ENCODE measurements at regions not wholly inside any gene's neighbourhood (a gene's known extent, or its start where the extent isn't known, plus 50 kb on each side); places are given as distances from the start of the nearest gene placed in this dataset.
A peak's percentile ranks its signal among the peaks of the same experiment; 100 is the strongest.
"Not testable (repeated sequence)": the region's sequence is repeated elsewhere in the genome, so short reads cannot be mapped to it uniquely, and the experiment has no call there.

DNA sequence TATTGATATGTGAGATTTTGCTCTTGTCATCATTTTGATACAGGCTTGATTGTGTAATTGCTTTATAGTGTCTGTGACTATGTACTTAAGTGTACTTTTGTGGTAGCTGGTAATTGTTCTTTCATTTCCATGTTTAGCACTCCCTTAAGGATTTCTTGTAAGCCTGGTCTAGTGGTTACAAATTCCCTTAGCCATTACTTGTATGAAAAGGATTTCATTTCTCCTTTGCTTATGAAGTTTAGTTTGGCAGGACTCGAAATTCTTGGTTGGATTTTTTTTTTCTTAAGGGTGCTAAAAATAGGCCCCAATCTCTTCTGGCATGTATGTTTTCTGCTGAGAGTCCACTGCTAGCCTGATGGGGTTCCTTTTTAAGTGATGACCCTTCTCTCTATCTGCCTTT lies 346.8 kb downstream of the JRKL start:
- ChIA-PET POLR2A (ENCODE audit: low non-redundant PET) (no interaction called here), CTCF (no interaction called here)
- H3K27ac ChIP-seq = no peak overlapping the region
- TF ChIP-seq CTCF (conservative IDR thresholded peaks at IDR 0.05; ENCODE audit: low read depth) = no peak
- no peak for DNase-seq (ENCODE audit: low spot score)

DNA sequence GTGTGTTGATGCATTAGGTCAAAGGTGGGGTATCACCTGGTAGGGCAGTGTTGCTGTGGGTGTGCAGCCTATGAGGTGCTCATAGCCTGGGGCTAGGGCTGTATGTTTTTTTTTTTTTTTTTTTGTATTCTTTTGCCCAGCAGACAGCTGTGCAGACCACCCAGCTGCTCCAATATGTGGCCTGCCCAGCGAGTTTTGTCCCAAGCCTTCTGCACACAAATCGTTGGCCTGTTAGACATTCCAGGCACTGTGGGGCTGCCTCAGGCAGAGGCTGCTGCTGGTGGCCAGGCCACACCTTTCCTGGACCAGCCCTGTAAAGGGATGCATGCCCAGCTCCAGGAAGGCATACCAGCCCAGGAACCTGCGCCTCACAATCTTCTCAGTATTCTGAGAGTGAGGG lies 348.5 kb downstream of the JRKL start:
- no peak for DNase-seq (ENCODE audit: low spot score)
- ChIA-PET CTCF (no interaction called here), POLR2A (ENCODE audit: low non-redundant PET) (no interaction called here)
- TF ChIP-seq CTCF (conservative IDR thresholded peaks at IDR 0.05; ENCODE audit: low read depth) = no peak
- H3K27ac ChIP-seq = no peak overlapping the region

DNA sequence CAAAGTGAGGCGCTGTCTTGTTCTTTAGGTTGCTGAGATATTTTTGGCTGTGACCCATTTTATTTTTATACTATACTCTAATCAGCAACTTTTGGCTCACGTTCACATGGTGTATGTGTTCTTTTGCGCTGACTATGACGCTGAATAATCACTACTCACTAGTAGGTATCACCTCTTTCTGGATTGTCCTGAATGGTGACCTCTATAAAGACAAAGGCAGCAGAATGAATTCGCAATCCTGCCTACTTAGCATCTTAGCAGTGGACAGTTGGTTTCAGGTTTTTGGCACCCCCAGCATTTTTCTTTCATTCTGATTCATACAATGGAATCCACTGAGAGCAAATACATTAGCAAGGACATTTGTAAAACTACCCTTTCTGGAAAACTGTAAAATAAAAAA lies 351.3 kb downstream of the JRKL start:
- H3K27ac ChIP-seq = no peak overlapping the region
- ChIA-PET POLR2A (ENCODE audit: low non-redundant PET) (no interaction called here), CTCF (no interaction called here)
- TF ChIP-seq CTCF (conservative IDR thresholded peaks at IDR 0.05; ENCODE audit: low read depth) = no peak
- no peak for DNase-seq (ENCODE audit: low spot score)

- no peak for DNase-seq (ENCODE audit: low spot score)
- POLR2A ChIA-PET (ENCODE audit: low non-redundant PET) = no interaction called here
- CTCF ChIA-PET = no interaction called here
- no peak overlapping the region for H3K27ac ChIP-seq
- TF ChIP-seq CTCF (conservative IDR thresholded peaks at IDR 0.05; ENCODE audit: low read depth) = no peak
Observed at GRCh38 chr11:96744697-96745096, 354.9 kb downstream of the JRKL start.

GRCh38 chr11:96748639-96749370 lies 359.0 kb downstream of the JRKL start:
- peak; percentile 27 for DNase-seq (ENCODE audit: low spot score)
- ChIA-PET POLR2A (ENCODE audit: low non-redundant PET) (no interaction called here), CTCF (no interaction called here)
- H3K27ac ChIP-seq = no peak overlapping the region
- TF ChIP-seq CTCF (conservative IDR thresholded peaks at IDR 0.05; ENCODE audit: low read depth) = no peak

GRCh38 chr11:96751807-96752206 lies 362.0 kb downstream of the JRKL start:
- DNase-seq (ENCODE audit: low spot score); POLR2A ChIA-PET (ENCODE audit: low non-redundant PET); H3K27ac ChIP-seq: not testable (repeated sequence)
- CTCF ChIA-PET = interaction anchor here (0.6 kb wide), 1 partner anchor 75 kb away, joined by 3 read pairs; no protein-coding TSS in a partner anchor

- TF ChIP-seq CTCF (conservative IDR thresholded peaks at IDR 0.05; ENCODE audit: low read depth) = no peak
- CTCF ChIA-PET = interaction anchor here (0.6 kb wide), 1 partner anchor 75 kb away, joined by 3 read pairs; no protein-coding TSS in a partner anchor
- H3K27ac ChIP-seq = no peak overlapping the region
- no peak for DNase-seq (ENCODE audit: low spot score)
- POLR2A ChIA-PET (ENCODE audit: low non-redundant PET) = no interaction called here
Observed at GRCh38 chr11:96752221-96752620, 362.4 kb downstream of the JRKL start.

Data from RWPE1 (cell line).